EH (cell line): ENCODE measurements at regions not wholly inside any gene's neighbourhood (a gene's known extent, or its start where the extent isn't known, plus 50 kb on each side); places are given as distances from the start of the nearest gene placed in this dataset.
"Not testable (repeated sequence)": the region's sequence is repeated elsewhere in the genome, so short reads cannot be mapped to it uniquely, and the experiment has no call there.

Source experiments
- DNase-seq: peaks from one replicate; pipeline ENCODE4 v3.0.0-alpha.2; 2015; ENCODE audit warnings: low read depth

GRCh38 chr2:220556658-220557057, 929.2 kb downstream of the SLC4A3 start:
- peak; percentile 79 for DNase-seq

GRCh38 chr2:220560192-220560591, 932.8 kb downstream of the SLC4A3 start:
- DNase-seq, result no peak

- DNase-seq, result no peak
Measured at GRCh38 chr2:220562375-220563140, 935.1 kb downstream of the SLC4A3 start.

- DNase-seq, result no peak
Measured at GRCh38 chr2:220568296-220568695, 940.9 kb downstream of the SLC4A3 start.

DNA sequence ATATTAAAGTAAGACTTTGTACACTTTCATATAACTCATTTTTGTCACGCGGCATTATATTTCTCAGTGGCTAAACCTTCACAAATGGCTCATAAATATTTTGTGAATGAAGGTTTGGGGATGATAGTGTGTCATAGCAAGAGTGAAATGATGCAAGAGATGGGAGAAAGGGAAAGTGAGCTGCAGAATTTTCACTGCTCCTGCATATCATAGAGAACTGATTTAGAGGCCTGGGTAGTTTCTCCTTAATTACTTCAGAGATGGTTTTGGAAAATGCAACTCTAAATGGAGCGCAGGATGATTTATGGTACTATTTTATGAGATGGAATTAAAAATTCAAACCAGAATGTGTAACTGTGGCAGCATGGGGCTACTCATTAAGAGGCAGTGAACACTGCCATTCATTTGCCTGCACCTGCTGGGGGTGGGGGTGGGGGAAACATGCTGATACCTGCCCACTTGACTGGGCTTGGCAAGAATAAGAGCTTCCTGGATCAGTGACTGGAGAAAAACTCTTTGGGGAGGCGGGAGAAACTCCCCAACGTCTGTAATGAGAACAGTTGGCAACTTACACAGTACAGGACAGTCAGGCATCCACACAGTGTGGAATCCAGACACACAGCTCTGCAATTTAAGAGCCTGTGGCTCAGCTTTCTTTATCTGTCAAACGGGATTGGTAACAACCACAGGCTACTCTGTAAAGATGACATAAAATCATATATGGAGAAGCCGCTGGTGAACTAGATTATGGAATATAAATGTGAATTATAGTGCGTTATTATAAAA, 941.9 kb downstream of the SLC4A3 start:
- DNase-seq, result no peak

- DNase-seq, result peak; percentile 69
Measured at GRCh38 chr2:220572385-220572784, 945.0 kb downstream of the SLC4A3 start.

GRCh38 chr2:220574038-220574437, 946.6 kb downstream of the SLC4A3 start:
- DNase-seq, result no peak

- no peak for DNase-seq
Measured at GRCh38 chr2:220575963-220576362, 948.5 kb downstream of the SLC4A3 start.

DNA sequence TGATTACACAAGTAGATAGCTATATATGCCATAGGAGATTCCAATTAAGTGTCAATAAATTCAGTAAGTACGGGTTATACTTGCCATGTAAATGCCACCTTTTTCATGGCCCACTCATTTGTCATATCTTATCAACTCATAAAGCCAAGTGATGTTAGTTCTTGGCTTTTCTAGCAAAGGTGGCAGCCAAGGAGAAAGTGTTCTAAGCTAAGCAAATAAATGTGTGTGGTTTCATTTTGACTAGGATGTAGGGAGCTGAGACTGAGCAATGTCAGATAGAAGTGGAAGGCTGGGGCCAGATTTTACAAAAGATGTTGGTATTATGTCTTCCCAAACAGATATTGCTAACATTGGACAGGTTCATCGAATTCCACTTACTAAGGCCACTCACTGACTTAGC, 952.0 kb downstream of the SLC4A3 start:
- no peak for DNase-seq

DNA sequence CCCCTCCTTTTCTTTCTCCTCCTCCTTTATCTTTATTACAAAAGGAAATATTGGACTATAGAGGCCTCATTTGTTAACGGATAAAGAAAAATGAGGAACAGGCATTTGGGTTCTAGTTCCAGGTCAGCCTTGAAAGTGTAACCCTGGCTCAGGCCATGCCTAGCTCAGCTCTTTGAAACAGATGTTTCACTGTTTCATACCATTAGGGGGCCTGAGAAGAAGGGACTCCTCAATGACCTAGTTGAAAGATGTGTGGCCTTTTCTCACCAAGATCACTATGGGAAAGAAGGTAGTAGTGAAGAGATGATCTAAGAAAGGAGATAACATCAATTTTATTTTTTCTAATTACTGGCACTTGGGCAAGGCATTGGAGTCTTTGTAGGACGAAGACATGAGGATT, 952.7 kb downstream of the SLC4A3 start:
- DNase-seq, result no peak

DNA sequence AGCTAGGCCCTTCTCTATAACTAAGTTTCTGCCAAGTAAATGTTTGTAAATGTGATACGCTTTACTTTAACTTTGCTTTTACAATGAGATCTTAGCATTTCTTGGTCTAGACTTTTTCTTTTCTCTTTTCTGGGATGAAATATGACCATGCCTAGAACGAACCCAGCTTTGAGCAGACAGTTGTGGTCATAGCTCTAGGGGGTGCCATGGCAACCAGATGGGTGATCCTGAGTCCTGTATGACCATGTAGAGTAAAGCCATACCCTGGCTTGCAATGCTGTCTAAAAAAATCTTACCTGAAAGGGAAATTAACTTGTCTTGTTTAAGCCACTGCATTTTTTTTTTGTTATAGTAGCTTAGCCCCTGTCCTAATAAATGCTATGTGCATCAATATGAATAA, 956.3 kb downstream of the SLC4A3 start:
- DNase-seq, result no peak

- peak; percentile 54 for DNase-seq
Measured at GRCh38 chr2:220585241-220585640, 957.8 kb downstream of the SLC4A3 start.

GRCh38 chr2:220586980-220587530, 959.6 kb downstream of the SLC4A3 start:
- DNase-seq, result peak; percentile 3

- no peak for DNase-seq
Measured at GRCh38 chr2:220588148-220588547, 960.7 kb downstream of the SLC4A3 start.

DNA sequence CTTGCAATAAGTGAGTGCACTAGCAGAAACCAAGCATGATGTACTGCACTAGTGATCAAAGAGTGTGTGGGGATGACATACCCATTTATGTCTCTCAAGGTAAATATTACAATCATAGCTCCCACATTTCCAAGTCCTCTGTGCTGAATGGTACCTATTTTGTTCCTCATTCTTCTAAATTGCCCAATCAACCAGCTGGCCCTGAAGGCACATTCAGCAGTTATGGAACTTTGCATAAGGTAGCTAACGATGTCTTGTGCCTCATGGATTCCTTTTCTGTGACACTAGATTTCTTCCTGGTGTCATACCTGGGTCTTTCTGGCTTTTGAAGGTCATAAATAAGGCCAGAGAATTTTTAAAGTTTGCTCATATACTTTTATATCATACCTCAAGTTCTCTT, 963.0 kb downstream of the SLC4A3 start:
- DNase-seq, result no peak

- no peak for DNase-seq
Measured at GRCh38 chr2:220593526-220593925, 966.1 kb downstream of the SLC4A3 start.

GRCh38 chr2:220601674-220602073, 970.4 kb downstream of the EPHA4 start:
- no peak for DNase-seq

DNA sequence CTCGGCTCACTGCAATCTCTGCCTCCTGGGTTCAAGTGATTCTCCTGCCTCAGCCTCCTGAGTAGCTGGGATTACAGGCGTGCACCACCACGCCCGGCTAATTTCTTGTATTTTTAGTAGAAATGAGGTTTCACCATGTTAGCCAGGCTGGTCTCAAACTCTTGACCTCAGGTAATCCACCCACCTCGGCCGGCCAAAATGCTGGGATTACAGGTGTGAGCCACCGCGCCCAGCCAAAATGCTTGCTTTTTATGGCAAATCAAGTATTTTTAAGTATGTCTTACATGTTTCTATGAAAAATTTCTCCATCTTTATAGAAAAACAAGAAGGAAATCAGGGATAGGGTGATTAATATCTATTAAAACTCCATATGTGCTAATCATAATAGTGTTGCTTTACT, 959.1 kb downstream of the EPHA4 start:
- not testable (repeated sequence) for DNase-seq

GRCh38 chr2:220614064-220614463, 958.0 kb downstream of the EPHA4 start:
- no peak for DNase-seq

DNA sequence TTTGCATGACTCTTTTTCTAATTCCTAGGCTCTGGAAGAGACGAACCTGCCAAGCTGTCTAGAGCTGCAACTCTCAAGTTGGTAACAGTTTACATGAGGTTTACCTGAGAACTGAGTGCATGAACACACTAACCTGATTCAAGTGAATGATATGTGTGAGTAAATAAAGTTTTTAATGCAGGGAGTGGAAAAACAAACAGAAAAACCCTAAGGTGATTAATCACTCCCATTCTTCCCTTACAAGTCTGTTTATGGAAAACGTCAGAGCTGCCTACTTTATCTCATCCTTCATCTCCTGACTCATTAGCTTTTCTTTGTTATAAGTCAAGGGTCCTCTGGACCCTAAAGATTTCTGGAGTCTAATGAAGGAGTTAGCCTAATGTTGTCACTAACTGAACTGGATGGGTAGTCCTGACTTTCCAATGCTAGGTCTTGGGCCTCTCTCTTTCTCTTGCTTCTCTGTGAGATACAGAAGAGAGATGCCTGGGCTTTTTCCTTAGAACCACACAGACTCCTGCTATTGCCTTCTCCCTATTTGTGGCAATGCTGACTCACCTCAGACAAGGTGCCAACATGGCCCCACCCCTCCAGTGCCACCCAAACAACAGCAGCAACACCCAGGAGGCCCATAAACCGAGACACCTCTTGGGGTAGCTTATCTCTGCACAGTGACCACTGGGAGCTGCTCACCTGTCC, 952.4 kb downstream of the EPHA4 start:
- DNase-seq, result peak; percentile 46

GRCh38 chr2:220626603-220627002, 945.5 kb downstream of the EPHA4 start:
- DNase-seq, result no peak

GRCh38 chr2:220628252-220628651, 943.9 kb downstream of the EPHA4 start:
- DNase-seq, result peak; percentile 9

DNA sequence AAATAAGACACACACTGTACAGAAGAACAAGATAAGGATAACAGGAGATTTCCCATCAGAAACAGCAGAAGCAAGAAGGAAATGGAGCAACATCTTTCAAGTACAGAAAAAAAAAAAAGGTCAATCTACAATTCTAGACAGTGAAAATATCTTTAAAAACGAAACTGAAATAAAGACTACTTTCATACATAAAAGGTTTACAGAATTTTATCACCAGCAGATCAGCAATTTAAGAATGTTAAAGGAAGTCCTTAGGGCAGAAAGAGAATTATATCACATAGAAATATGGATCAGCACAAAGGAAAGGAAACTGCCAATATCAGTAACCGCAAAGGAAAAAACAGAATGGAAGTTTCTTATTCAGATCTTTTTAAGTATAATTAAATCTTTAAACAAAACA, 931.0 kb downstream of the EPHA4 start:
- DNase-seq, result no peak
